ENCODE measurements at regions not wholly inside any gene's neighbourhood (a gene's known extent, or its start where the extent isn't known, plus 50 kb on each side); places are given as distances from the start of the nearest gene placed in this dataset.

- TF ChIP-seq CTCF (conservative IDR thresholded peaks at IDR 0.05; ENCODE audit: low read depth in 2 of 2) (no peak), CREB1 (CRISPR knock-in tag; IDR thresholded peaks at IDR 0.05; ENCODE audit: low read depth) (no peak), REST (IDR thresholded peaks at IDR 0.05; ENCODE audit: unreplicated experiment) (no peak), POLR2AphosphoS5 (IDR thresholded peaks at IDR 0.05; ENCODE audit: low read depth) (no peak), ZNF114 (CRISPR knock-in tag; IDR thresholded peaks at IDR 0.05) (no peak), JUNB (IDR thresholded peaks at IDR 0.05; ENCODE audit: unreplicated experiment) (no peak), EZH2 (IDR thresholded peaks at IDR 0.05; ENCODE audit: low read depth, unreplicated experiment) (no peak), EZH2phosphoT487 (IDR thresholded peaks at IDR 0.05; ENCODE audit: unreplicated experiment) (no peak), ZNF331 (CRISPR knock-in tag; IDR thresholded peaks at IDR 0.05; ENCODE audit: low read depth) (no peak), ETS1 (IDR thresholded peaks at IDR 0.05) (no peak), NANOG (IDR thresholded peaks at IDR 0.05; ENCODE audit: borderline replicate concordance) (no peak), ZNF462 (CRISPR knock-in tag; IDR thresholded peaks at IDR 0.05) (no peak), STAT1 (IDR thresholded peaks at IDR 0.05; ENCODE audit: unreplicated experiment) (no peak)
Observed at GRCh38 chr3:10580426-10580825, 75.0 kb upstream of the ATP2B2 start.
